Tibial nerve (tissue), 4 donors: ENCODE measurements at regions not wholly inside any gene's neighbourhood (a gene's known extent, or its start where the extent isn't known, plus 50 kb on each side); places are given as distances from the start of the nearest gene placed in this dataset.

ENCODE experiments used
- EP300 ChIP-seq, 2 donors: sonication (generic); formaldehyde crosslinking; IDR thresholded peaks; one replicate each; pipeline ENCODE4 v1.6.1; 2017; ENCODE audit warnings: antibody characterized with exemption in 2 of 2, mild to moderate bottlenecking in 1 of 2
- POLR2A ChIP-seq, 2 donors: fragments of 450-650 bp; IDR thresholded peaks; one replicate each; pipeline ENCODE4 v1.6.1; 2017; ENCODE audit warnings: antibody characterized with exemption in 2 of 2, mild to moderate bottlenecking in 2 of 2, moderate library complexity in 2 of 2
- TF ChIP-seq, protein P1 (sequence below), 5 experiments: fragments of 200-600 bp in 3 of 5; fragments of 450-650 bp in 2 of 5; sonication (generic) in 3 of 5; IDR thresholded peaks; one replicate each; pipeline ENCODE4 v1.5.1; 2016 to 2019; ENCODE audit warnings: antibody characterized with exemption in 5 of 5, mild to moderate bottlenecking in 3 of 5, moderate library complexity in 2 of 5

DNA sequence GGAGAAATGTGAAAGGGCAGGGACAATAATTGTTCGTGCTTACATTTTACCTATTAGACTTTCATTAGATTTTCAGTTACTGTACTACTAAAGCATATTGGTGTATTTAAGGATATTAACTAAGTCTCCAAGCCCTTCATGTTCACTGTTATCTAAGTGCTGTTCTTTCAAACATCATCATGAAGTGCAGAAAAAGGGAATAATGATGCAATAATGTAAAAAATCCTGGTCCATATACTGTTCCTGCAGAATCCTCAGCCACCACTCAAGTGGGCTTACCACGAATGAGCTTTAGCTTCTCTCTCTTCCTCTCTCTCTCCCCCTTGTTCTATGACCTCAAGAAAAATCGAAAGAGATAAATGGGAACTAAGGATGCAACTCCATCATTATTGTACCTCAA lies 600.7 kb downstream of the UTRN start:
- TF ChIP-seq, protein P1, sequence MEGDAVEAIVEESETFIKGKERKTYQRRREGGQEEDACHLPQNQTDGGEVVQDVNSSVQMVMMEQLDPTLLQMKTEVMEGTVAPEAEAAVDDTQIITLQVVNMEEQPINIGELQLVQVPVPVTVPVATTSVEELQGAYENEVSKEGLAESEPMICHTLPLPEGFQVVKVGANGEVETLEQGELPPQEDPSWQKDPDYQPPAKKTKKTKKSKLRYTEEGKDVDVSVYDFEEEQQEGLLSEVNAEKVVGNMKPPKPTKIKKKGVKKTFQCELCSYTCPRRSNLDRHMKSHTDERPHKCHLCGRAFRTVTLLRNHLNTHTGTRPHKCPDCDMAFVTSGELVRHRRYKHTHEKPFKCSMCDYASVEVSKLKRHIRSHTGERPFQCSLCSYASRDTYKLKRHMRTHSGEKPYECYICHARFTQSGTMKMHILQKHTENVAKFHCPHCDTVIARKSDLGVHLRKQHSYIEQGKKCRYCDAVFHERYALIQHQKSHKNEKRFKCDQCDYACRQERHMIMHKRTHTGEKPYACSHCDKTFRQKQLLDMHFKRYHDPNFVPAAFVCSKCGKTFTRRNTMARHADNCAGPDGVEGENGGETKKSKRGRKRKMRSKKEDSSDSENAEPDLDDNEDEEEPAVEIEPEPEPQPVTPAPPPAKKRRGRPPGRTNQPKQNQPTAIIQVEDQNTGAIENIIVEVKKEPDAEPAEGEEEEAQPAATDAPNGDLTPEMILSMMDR (IDR thresholded peaks at IDR 0.05): no peak
- TF ChIP-seq POLR2A (IDR thresholded peaks at IDR 0.05) (no peak), EP300 (IDR thresholded peaks at IDR 0.05) (no peak)
